Brain microvascular endothelial cell (primary cell): ENCODE measurements at regions not wholly inside any gene's neighbourhood (a gene's known extent, or its start where the extent isn't known, plus 50 kb on each side); places are given as distances from the start of the nearest gene placed in this dataset.

ENCODE experiments used
- DNase-seq: peaks from one replicate; pipeline ENCODE4 v3.0.0-alpha.2; 2020
- H3K27ac ChIP-seq: fragments of 250-450 bp; sonication (Bioruptor Pico); 2 replicates; pipeline ENCODE4 v1.5.1; 2020; ENCODE audit warnings: mild to moderate bottlenecking, moderate library complexity
- H3K27me3 ChIP-seq: fragments of 250-450 bp; sonication (Bioruptor Pico); replicated peaks from 2 replicates; pipeline ENCODE4 v1.5.1; 2020; ENCODE audit warnings: mild to moderate bottlenecking
- H3K36me3 ChIP-seq: fragments of 250-450 bp; sonication (Bioruptor Pico); replicated peaks from 2 replicates; pipeline ENCODE4 v1.5.1; 2020; ENCODE audit warnings: mild to moderate bottlenecking
- H3K4me3 ChIP-seq: 2 replicates; pipeline ENCODE4 v1.5.1; 2011; ENCODE audit warnings: low read depth, mild to moderate bottlenecking, control low read depth, low read length, moderate library complexity
- CTCF ChIP-seq: IDR thresholded peaks from 2 replicates; pipeline ENCODE4 v1.5.1; 2011; ENCODE audit warnings: low read depth, mild to moderate bottlenecking, moderate library complexity, low read length, control low read depth, inconsistent platforms; ENCODE audit errors: missing control alignments
- in situ Hi-C: cut with HindIII; loops from 2 replicates; pipeline ENCODE4 v1.10.0; 2017; ENCODE audit warnings: low sequenced_read_pairs, low pct_ligation_motif_present

- no peak for DNase-seq
- H3K27ac ChIP-seq: no peak overlapping the region
- H3K4me3 ChIP-seq: no peak overlapping the region
- H3K36me3 ChIP-seq: no peaks in the 10 kb centered on the region
- TF ChIP-seq CTCF: no peak
- no peaks in the 10 kb centered on the region for H3K27me3 ChIP-seq
- in situ Hi-C loops: no loop called here
Observed at GRCh38 chr14:89609500-89610100, 192.6 kb upstream of the FOXN3 start.

GRCh38 chr14:89607453-89607852, 190.4 kb upstream of the FOXN3 start:
- DNase-seq: no peak
- Histone ChIP-seq H3K27ac (no peak overlapping the region), H3K36me3 (no peaks in the 10 kb centered on the region), H3K4me3 (no peak overlapping the region), H3K27me3 (no peaks in the 10 kb centered on the region)
- no peak for TF ChIP-seq CTCF
- in situ Hi-C loops: no loop called here

- no peak overlapping the region for H3K4me3 ChIP-seq
- in situ Hi-C loops: no loop called here
- H3K27me3 ChIP-seq: no peaks in the 10 kb centered on the region
- no peak for DNase-seq
- no peak overlapping the region for H3K27ac ChIP-seq
- TF ChIP-seq CTCF: no peak
- H3K36me3 ChIP-seq: no peaks in the 10 kb centered on the region
Observed at GRCh38 chr14:89603938-89604480, 187.0 kb upstream of the FOXN3 start.

GRCh38 chr14:89600950-89601826, 184.2 kb upstream of the FOXN3 start:
- in situ Hi-C loops: no loop called here

GRCh38 chr14:89600029-89600428, 183.0 kb upstream of the FOXN3 start:
- no peak for DNase-seq
- in situ Hi-C loops: no loop called here
- Histone ChIP-seq H3K27me3 (no peaks in the 10 kb centered on the region), H3K4me3 (no peak overlapping the region), H3K36me3 (no peaks in the 10 kb centered on the region), H3K27ac (no peak overlapping the region)
- no peak for TF ChIP-seq CTCF

More at GRCh38 chr14:89600950-89601826, 184.2 kb upstream of the FOXN3 start:
- no peaks in the 10 kb centered on the region for H3K27me3 ChIP-seq
- no peak for DNase-seq
- H3K27ac ChIP-seq: no peak overlapping the region
- no peak overlapping the region for H3K4me3 ChIP-seq
- no peaks in the 10 kb centered on the region for H3K36me3 ChIP-seq
- TF ChIP-seq CTCF: no peak
